PC-9 (cell line): ENCODE measurements at regions not wholly inside any gene's neighbourhood (a gene's known extent, or its start where the extent isn't known, plus 50 kb on each side); places are given as distances from the start of the nearest gene placed in this dataset.

Experiments used
- BruUV-seq: library from RNA; stranded (reverse); fragments of 400-500 nt; replicated peaks from 2 replicates; lab custom pipeline; 2021; lab: Mats Ljungman, UMichigan
- CTCF ChIA-PET: fragments of 300-600 bp; sonication (Branson Sonifier 250); formaldehyde crosslinking; loops from one replicate; lab custom pipeline; 2022; ENCODE audit warnings: antibody characterized with exemption; lab: Charles Lee
- POLR2A ChIA-PET: fragments of 300-600 bp; sonication (Branson Sonifier 250); formaldehyde crosslinking; loops from one replicate; lab custom pipeline; 2022; ENCODE audit warnings: antibody characterized with exemption; ENCODE audit not compliant: unreplicated experiment; lab: Charles Lee
- DNase-seq, 2 experiments: peaks; one replicate each; pipeline versions ENCODE4 v3.0.0 to v3.0.0-alpha.2; 2015 to 2022; ENCODE audit warnings: mixed read lengths in 1 of 2
- H2AFZ ChIP-seq: fragments of 200-600 bp; sonication (generic); 2 replicates; pipeline ENCODE4 v1.8.1; 2017; ENCODE audit warnings: antibody characterized with exemption
- H3F3A ChIP-seq: fragments of 200-600 bp; sonication (generic); 2 replicates; pipeline ENCODE4 v1.8.1; 2017; ENCODE audit warnings: antibody characterized with exemption, mild to moderate bottlenecking, low read depth; ENCODE audit not compliant: insufficient read depth
- H3K27ac ChIP-seq: fragments of 200-600 bp; sonication (generic); 2 replicates; pipeline ENCODE4 v1.6.1; 2016; ENCODE audit warnings: mixed run types
- H3K27me3 ChIP-seq: fragments of 200-600 bp; sonication (generic); 2 replicates; pipeline ENCODE4 v1.6.1; 2016; ENCODE audit warnings: low read depth, mixed run types; ENCODE audit not compliant: insufficient read depth
- H3K36me3 ChIP-seq: fragments of 200-600 bp; sonication (generic); 2 replicates; pipeline ENCODE4 v1.6.1; 2016; ENCODE audit warnings: low read depth, mixed run types
- H3K4me1 ChIP-seq: fragments of 200-600 bp; sonication (generic); replicated peaks from 2 replicates; pipeline ENCODE4 v1.6.1; 2016; ENCODE audit warnings: mixed run types; ENCODE audit not compliant: insufficient read depth
- H3K4me2 ChIP-seq: fragments of 200-600 bp; sonication (generic); 2 replicates; pipeline ENCODE4 v1.6.1; 2017; ENCODE audit warnings: mixed run types
- H3K4me3 ChIP-seq: fragments of 200-600 bp; sonication (generic); 2 replicates; pipeline ENCODE4 v1.6.1; 2016; ENCODE audit warnings: mixed run types
- H3K79me2 ChIP-seq: fragments of 200-600 bp; sonication (generic); 2 replicates; pipeline ENCODE4 v1.6.1; 2017; ENCODE audit warnings: low read depth, mixed run types
- H3K9me2 ChIP-seq: fragments of 200-600 bp; sonication (generic); 2 replicates; pipeline ENCODE4 v1.8.1; 2017; ENCODE audit warnings: mild to moderate bottlenecking; ENCODE audit not compliant: insufficient read depth
- H3K9me3 ChIP-seq: fragments of 200-600 bp; sonication (generic); 2 replicates; pipeline ENCODE4 v1.8.1; 2016; ENCODE audit warnings: low read depth; ENCODE audit not compliant: insufficient read depth
- H4K20me1 ChIP-seq: fragments of 200-600 bp; sonication (generic); 2 replicates; pipeline ENCODE4 v1.8.1; 2017; ENCODE audit not compliant: insufficient read depth
- EZH2 ChIP-seq: fragments of 200-600 bp; sonication (generic); IDR thresholded peaks from 2 replicates; pipeline ENCODE4 v1.8.0; 2017; ENCODE audit warnings: antibody characterized with exemption, low read depth
- intact Hi-C: fragments of 100-400 bp; cut with micrococcal nuclease; formaldehyde crosslinking; loops from one replicate; pipeline ENCODE4 v1.10.0; 2022; ENCODE audit not compliant: unreplicated experiment
- TF ChIP-seq, protein P1 (sequence below): fragments of 200-600 bp; sonication (generic); conservative IDR thresholded peaks from 2 replicates; pipeline ENCODE4 v1.6.1; 2017; ENCODE audit warnings: mixed run types, antibody characterized with exemption, mild to moderate bottlenecking, moderate library complexity

DNA sequence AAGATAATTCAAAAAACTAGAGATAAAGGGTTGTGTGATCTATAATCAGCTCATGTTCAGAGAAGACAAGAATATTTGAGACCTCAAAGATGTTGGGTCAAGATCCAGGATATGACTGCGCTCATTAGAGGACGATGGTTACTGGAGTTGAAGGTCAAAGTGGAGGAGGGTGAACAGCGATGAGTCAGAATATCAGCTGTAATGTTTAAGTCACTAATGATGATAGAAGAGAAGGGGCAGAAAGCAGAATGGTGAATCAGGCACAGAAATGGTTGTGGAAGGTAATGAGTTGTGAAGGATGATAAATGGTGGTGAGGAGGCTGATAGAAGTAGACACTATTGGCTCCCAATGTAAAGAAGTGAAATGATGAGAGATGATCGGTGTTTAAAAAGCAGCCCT lies 540.3 kb downstream of the INHBA start:
- Histone ChIP-seq H3K9me2 (no peaks in the 10 kb centered on the region), H3K79me2 (no peaks in the 10 kb centered on the region), H4K20me1 (no peaks in the 10 kb centered on the region), H3F3A (no peaks in the 10 kb centered on the region), H3K9me3 (peaks cover 28% of the 10 kb centered on the region), H3K4me2 (no peak overlapping the region), H3K27ac (no peak overlapping the region), H3K4me1 (no peaks in the 10 kb centered on the region), H3K27me3 (no peaks in the 10 kb centered on the region), H3K36me3 (0 out of 2 replicates have a peak, but pooled peaks cover 5% of the 10 kb centered on the region), H2AFZ (no peak overlapping the region), H3K4me3 (no peak overlapping the region)
- no TSS peak for BruUV-seq
- peak in 1 of 2 experiments; percentile 12 for DNase-seq
- intact Hi-C loops: no loop called here
- CTCF ChIA-PET: no interaction called here
- TF ChIP-seq EZH2: no peak
- TF ChIP-seq, protein P1, sequence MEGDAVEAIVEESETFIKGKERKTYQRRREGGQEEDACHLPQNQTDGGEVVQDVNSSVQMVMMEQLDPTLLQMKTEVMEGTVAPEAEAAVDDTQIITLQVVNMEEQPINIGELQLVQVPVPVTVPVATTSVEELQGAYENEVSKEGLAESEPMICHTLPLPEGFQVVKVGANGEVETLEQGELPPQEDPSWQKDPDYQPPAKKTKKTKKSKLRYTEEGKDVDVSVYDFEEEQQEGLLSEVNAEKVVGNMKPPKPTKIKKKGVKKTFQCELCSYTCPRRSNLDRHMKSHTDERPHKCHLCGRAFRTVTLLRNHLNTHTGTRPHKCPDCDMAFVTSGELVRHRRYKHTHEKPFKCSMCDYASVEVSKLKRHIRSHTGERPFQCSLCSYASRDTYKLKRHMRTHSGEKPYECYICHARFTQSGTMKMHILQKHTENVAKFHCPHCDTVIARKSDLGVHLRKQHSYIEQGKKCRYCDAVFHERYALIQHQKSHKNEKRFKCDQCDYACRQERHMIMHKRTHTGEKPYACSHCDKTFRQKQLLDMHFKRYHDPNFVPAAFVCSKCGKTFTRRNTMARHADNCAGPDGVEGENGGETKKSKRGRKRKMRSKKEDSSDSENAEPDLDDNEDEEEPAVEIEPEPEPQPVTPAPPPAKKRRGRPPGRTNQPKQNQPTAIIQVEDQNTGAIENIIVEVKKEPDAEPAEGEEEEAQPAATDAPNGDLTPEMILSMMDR: no peak
- POLR2A ChIA-PET: no interaction called here

DNA sequence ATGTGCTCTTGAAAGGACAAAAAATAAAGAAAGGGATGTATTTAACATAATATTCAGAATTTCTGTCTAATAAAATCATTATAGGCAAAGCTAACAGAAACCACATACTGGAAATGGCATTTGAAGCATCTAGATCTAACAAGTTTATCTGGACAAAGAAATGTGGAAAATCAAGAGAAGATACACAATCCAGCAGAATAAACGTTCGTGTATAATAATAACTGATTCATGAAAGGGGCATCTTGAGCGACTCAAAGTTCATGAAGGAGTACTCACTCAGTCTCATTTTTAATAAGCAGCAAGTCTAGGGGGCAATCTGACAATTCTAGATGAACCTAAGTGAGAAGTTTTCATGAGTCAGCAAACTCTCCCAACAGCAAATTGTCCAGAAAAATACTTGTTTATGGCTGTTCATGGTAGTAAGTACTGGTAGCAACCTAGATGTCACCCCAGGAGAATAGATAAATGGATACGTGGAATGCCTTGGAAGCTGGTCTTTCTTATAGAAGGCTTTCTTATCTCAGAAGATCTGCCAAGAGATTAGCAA lies 541.8 kb downstream of the INHBA start:
- no peaks in the 10 kb centered on the region for H3K27me3 ChIP-seq
- H3K27ac ChIP-seq: no peak overlapping the region
- peaks cover 28% of the 10 kb centered on the region for H3K9me3 ChIP-seq
- H2AFZ ChIP-seq: no peak overlapping the region
- DNase-seq: peak in 1 of 2 experiments; percentile 33
- no peaks in the 10 kb centered on the region for H4K20me1 ChIP-seq
- ChIA-PET POLR2A (no interaction called here), CTCF (no interaction called here)
- H3K4me2 ChIP-seq: no peak overlapping the region
- no peaks in the 10 kb centered on the region for H3K79me2 ChIP-seq
- TF ChIP-seq, protein P1: no peak
- no TSS peak for BruUV-seq
- H3K36me3 ChIP-seq: 0 out of 2 replicates have a peak, but pooled peaks cover 5% of the 10 kb centered on the region
- H3K4me3 ChIP-seq: no peak overlapping the region
- intact Hi-C loops: no loop called here
- H3F3A ChIP-seq: no peaks in the 10 kb centered on the region
- H3K9me2 ChIP-seq: no peaks in the 10 kb centered on the region
- H3K4me1 ChIP-seq: 0 out of 2 replicates have a peak, but pooled peaks cover 3% of the 10 kb centered on the region

DNA sequence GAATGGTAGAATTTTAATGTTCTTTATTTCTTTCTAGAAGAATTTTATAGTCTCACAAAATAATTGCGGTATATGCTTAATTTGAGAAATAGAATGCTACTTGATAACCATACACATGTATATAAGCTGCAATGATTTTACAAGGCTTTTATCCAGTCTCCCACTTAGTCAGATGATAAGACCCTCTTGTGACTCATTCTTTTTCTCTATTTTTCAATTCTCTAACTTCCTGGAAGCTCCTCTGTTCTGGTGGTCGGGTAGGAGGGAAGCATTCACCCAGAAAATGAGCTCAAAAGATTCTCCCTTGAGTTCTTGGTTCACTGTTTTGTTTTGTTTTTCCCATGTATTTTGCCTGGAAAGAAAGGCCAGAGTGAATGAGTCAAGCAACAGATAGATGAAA lies 546.6 kb downstream of the INHBA start:
- Histone ChIP-seq H3K4me2 (no peak overlapping the region), H3K4me3 (no peak overlapping the region), H3K36me3 (0 out of 2 replicates have a peak, but pooled peaks cover 5% of the 10 kb centered on the region), H3K79me2 (no peaks in the 10 kb centered on the region), H3K9me3 (peaks cover 32% of the 10 kb centered on the region), H3K9me2 (no peaks in the 10 kb centered on the region), H4K20me1 (no peaks in the 10 kb centered on the region), H3F3A (no peaks in the 10 kb centered on the region), H3K27me3 (no peaks in the 10 kb centered on the region), H2AFZ (no peak overlapping the region), H3K4me1 (0 out of 2 replicates have a peak, but pooled peaks cover 5% of the 10 kb centered on the region), H3K27ac (no peak overlapping the region)
- CTCF ChIA-PET: no interaction called here
- no TSS peak for BruUV-seq
- intact Hi-C loops: no loop called here
- POLR2A ChIA-PET: no interaction called here
- DNase-seq: peak in 1 of 2 experiments; percentile 61
- TF ChIP-seq, protein P1: no peak
- TF ChIP-seq EZH2: no peak
